Activated T-cell treated with anti-CD3 and anti-CD28 coated beads for 1 hour (primary cell): ENCODE measurements at regions not wholly inside any gene's neighbourhood (a gene's known extent, or its start where the extent isn't known, plus 50 kb on each side); places are given as distances from the start of the nearest gene placed in this dataset.
"Not testable (repeated sequence)": the region's sequence is repeated elsewhere in the genome, so short reads cannot be mapped to it uniquely, and the experiment has no call there.

Experiments used
- DNase-seq: peaks from one replicate; pipeline ENCODE4 v3.0.0-alpha.2; 2020; ENCODE audit warnings: low read depth

- DNase-seq: no peak
Measured at GRCh38 chrX:9383655-9384054, 81.2 kb upstream of the TBL1X start.

GRCh38 chrX:9388450-9388849 is 76.4 kb upstream of the TBL1X start:
- DNase-seq: no peak

GRCh38 chrX:9390121-9390520 is 74.7 kb upstream of the TBL1X start:
- DNase-seq: no peak

- DNase-seq: no peak
Measured at GRCh38 chrX:9390693-9391368, 74.0 kb upstream of the TBL1X start.

DNA sequence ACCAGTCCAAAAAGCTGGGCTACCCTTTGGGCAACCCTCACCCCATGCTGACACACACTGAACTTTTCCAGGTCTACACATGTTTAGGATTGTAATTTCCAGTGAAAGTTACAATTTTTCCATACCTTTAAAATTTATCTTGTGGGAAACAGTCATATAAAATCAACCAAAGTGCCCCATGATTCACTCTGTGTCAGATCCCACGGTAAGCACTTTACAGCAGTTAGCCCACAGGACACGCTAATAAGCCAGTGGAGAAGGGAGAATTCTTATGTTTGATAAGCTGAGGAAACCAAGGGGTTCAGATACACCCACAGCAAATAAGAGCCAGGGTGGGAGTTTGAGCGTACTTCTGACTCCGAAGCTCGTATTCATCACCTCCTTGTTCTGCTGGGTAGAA is 72.4 kb upstream of the TBL1X start:
- no peak for DNase-seq

- DNase-seq: no peak
Measured at GRCh38 chrX:9393571-9393970, 71.3 kb upstream of the TBL1X start.

GRCh38 chrX:9394212-9394611 is 70.6 kb upstream of the TBL1X start:
- no peak for DNase-seq

DNA sequence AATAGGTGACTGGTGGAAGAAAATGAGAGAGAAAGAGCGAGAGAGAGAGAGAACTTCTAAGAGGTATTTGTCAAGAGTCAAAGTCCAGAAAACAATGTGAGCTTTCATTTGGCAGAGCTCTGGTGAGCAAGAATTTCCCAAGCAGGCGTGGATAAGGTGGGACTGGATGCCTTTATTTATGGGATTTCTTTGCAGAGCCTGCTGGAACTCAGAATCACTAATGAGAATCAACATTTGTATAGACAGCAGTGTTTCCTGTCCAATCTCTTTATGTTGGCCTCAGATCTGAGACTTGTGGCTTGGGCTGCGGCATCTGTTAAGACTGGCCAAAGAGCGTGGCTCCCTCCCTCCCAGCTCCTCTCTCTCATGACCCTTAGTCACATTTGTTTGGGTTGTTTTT is 67.9 kb upstream of the TBL1X start:
- no peak for DNase-seq

DNA sequence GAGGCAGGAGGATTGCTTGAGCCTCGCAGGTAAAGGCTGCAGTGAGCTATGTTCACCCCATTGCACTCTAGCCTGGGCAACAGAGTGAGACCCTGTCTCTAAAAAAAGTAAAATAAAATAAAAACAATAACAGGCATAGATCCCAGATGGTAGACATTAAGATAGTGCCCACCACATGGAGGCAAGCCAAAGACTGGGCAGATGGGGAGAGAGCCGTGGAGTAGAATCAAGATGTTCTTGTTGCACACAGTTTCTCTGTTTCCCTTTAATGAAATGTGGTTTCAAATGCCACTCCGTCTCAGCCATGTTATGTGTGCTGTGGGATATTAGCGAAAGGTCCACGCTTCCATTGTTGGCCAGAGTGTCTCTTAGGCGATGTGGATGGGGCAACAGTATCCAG is 63.8 kb upstream of the TBL1X start:
- DNase-seq: no peak

DNA sequence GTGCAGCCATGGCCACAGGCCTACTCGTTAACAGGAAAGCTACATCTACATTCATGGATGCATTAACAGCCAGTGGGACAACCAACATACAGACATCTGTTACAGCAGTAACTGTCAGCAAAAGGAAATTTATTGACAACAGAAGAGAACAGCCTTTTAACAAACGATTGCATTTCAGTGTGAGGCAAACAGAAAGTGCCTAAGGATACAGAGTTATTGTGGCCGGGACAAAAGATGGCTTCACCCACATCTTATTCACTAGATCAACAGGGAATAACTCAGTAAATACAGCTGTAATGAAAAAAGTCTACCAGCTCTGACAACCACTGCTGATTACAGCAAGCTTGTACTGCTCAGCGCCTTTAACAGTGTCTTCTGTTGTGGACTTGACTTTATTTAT is 61.5 kb upstream of the TBL1X start:
- DNase-seq: no peak

- DNase-seq: not testable (repeated sequence)
Measured at GRCh38 chrX:9405635-9406034, 59.2 kb upstream of the TBL1X start.

- DNase-seq: not testable (repeated sequence)
Measured at GRCh38 chrX:9410889-9411288, 54.0 kb upstream of the TBL1X start.

DNA sequence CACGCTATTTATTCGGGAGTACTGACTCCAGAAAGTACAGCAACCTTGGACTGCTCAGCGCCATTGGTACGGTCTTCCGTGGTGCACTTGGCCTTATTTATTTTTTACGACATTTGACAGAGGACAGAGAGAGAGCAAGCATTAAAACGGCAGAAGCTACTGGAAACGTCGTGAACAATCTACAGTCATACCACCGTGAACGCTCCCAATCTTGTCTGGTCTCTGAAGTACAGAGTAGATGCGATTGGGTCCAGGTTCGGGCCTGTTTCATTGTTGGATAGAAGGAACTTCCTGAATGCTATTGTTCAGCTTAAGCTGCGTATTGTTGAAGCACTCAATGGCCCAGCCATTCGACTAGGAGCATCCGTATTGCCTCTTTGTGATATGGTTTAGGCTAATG is 53.2 kb upstream of the TBL1X start:
- DNase-seq: not testable (repeated sequence)

DNA sequence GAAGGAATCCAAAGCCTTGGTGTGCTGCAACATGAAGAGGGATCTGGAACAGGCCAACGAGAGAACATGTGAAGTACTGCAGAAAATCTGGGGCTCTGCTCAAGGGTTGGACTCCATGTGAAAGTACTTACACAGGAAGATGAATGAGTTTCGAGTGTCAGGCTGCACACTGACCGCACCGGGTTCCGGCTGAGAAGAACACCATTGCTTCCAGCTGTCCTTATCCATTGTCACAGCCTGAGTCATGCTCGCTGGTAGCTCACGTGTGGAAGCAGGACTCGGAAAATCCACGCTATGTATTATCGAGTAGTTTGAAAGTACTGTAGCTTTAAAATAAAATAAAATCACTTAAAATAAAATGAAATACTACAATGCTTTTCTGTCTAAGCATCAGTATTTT is 50.4 kb upstream of the TBL1X start:
- no peak for DNase-seq
